Liver (tissue), 3 donors: ENCODE measurements at regions not wholly inside any gene's neighbourhood (a gene's known extent, or its start where the extent isn't known, plus 50 kb on each side); places are given as distances from the start of the nearest gene placed in this dataset.

Source experiments
- GABPA ChIP-seq, 2 donors: IDR thresholded peaks in 1 of 2; conservative IDR thresholded peaks in 1 of 2; 2 replicates each; pipeline ENCODE4 v1.6.1; 2016; ENCODE audit warnings: antibody characterized with exemption in 2 of 2, mild to moderate bottlenecking in 1 of 2, moderate library complexity in 1 of 2
- TF ChIP-seq, protein P1 (sequence below): fragments of 150-350 bp; IDR thresholded peaks from 2 replicates; pipeline ENCODE4 v1.5.1; 2017; ENCODE audit warnings: improper control_type of control experiment, low read depth, low read length; ENCODE audit not compliant: missing input control
- donor health status: healthy.
- donor health status: healthy.

DNA sequence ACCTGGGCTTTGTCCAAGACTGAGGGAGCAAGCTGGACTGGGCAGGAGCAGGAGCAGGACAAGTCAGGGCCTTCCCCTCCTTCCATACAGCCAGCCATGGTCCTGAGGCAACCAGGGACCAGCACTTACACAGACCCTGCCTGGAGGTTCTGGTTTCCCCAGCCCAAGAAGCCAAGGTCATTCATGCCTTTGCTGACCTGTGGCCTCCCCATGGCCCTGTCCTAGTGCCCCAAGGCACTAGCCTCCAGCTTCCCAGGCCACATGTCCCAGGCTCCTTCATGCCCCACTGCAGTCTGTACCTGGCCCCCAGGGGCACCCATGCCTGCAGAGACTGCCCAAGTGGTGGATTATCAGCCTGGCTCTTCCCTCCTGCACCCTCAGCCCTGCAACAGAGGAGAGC lies 243.9 kb downstream of the TOMM20 start:
- TF ChIP-seq, protein P1, sequence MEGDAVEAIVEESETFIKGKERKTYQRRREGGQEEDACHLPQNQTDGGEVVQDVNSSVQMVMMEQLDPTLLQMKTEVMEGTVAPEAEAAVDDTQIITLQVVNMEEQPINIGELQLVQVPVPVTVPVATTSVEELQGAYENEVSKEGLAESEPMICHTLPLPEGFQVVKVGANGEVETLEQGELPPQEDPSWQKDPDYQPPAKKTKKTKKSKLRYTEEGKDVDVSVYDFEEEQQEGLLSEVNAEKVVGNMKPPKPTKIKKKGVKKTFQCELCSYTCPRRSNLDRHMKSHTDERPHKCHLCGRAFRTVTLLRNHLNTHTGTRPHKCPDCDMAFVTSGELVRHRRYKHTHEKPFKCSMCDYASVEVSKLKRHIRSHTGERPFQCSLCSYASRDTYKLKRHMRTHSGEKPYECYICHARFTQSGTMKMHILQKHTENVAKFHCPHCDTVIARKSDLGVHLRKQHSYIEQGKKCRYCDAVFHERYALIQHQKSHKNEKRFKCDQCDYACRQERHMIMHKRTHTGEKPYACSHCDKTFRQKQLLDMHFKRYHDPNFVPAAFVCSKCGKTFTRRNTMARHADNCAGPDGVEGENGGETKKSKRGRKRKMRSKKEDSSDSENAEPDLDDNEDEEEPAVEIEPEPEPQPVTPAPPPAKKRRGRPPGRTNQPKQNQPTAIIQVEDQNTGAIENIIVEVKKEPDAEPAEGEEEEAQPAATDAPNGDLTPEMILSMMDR: no peak
- no peak for TF ChIP-seq GABPA (IDR thresholded peaks at IDR 0.05 in 1 of 2, conservative IDR thresholded peaks at IDR 0.05 in 1 of 2)
